NCI-H187 treated with DMSO at 0.1 percent for 48 hours (cell line): ENCODE measurements at regions not wholly inside any gene's neighbourhood (a gene's known extent, or its start where the extent isn't known, plus 50 kb on each side); places are given as distances from the start of the nearest gene placed in this dataset.
"Not testable (repeated sequence)": the region's sequence is repeated elsewhere in the genome, so short reads cannot be mapped to it uniquely, and the experiment has no call there.

Source experiments
- DNase-seq: peaks from one replicate; lab custom pipeline; 2025; lab: John Stamatoyannopoulos, UW

DNA sequence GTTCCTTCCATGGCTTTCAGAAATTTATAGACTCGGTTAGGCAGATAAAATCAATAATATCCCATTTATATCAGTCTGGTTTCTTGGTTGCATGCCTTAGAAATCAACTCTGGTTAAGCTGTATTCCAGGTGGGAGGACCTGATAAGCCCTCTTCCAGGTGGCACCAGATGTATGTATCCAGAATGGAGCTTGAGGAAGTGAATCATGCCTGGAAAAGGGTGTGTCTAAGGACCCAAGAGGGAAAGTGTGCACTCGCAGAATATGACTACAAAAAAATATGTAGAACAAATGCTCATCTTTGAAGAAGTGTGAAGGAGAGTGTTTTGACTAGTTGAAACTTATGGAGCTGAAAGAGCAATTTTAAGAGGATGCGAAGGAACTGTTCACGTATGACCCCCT is 184.5 kb upstream of the IRF2BP2 start:
- DNase-seq = not testable (repeated sequence)

DNA sequence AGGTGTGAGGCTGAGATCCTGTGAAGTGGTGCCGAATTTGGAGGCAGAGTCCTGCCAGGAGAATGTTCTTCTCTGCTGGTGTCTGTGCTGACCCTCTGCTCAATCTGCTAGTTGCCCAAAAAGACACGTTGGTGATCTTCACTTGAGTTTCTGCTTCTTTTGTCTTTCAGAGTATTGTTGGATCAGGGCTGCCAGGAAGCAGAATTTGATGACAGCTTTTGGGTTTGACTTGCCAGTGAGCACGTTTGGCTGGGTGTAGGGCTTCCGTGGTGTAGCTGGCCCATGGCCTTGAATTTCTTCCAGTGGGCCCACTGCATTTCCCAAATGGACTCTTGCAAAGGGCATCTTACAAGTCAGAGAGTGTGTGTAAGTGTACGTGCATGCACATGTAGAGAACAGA is 183.9 kb upstream of the IRF2BP2 start:
- DNase-seq = not testable (repeated sequence)

DNA sequence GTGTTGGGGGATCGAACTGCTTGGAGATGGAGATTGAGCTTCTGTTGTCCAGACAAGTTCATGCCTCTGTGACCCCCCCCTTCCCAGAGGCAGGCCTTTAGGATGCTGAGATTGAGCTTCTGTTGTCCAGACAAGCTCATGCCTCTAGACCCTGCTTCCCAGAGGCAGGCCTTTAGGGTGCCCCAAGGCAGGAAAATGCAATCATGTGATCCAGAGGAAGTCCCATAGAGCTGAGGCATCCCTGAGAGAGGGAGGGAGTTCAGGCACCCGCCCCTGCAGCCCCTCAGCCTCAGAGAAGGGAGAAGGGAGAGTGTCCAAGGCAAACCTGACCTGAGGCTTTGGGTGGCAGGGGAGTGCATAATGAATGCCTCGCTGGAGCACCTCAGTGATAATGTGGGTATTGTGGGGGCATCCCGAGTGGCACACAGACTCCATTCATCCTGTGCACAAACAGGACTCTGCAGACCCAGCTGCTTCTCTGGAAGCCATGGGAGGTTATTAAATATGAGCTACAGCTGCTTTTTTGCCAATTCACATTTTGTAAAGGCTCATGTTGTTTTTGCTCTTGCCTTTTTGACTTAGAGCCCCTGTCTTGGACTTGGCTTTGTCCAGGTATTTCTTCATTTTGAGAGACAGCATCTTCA is 182.4 kb upstream of the IRF2BP2 start:
- DNase-seq = not testable (repeated sequence)

DNA sequence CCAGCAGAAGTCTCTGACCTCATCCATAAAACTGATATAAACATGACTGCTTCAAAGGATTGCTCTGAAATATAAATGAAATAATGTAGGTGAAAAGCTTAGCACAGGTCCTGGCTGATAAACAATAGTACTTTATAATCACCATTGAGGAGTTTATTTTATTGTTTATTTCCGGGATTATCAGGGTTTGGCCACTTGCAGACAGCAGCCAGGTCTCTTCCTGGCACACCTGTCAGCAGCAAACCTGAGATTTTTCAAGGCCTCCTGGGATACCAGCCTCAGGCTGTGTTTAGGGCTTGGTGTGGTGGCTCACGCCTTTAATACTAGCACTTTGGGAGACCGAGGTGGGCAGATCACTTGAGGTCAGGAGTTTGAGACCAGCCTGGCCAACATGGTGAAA is 181.6 kb upstream of the IRF2BP2 start:
- DNase-seq = not testable (repeated sequence)

DNA sequence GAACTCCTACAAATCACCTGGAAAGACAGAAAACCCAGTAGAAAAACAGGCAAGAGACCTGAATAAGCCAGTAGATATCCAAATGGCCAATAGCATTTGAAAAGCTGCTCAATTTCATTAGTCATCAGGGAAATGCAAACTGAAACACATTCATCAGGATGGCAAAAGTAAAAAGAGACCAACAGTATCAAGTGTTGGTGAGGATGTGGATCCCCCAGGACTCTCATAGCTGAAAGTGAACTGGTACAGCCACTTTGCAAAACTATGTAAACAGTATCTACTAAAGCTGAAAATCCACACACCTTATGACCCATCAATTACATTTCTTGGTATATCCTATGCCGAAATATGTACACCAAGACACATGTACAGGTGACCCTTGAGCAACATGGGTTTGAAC is 180.4 kb upstream of the IRF2BP2 start:
- not testable (repeated sequence) for DNase-seq

DNA sequence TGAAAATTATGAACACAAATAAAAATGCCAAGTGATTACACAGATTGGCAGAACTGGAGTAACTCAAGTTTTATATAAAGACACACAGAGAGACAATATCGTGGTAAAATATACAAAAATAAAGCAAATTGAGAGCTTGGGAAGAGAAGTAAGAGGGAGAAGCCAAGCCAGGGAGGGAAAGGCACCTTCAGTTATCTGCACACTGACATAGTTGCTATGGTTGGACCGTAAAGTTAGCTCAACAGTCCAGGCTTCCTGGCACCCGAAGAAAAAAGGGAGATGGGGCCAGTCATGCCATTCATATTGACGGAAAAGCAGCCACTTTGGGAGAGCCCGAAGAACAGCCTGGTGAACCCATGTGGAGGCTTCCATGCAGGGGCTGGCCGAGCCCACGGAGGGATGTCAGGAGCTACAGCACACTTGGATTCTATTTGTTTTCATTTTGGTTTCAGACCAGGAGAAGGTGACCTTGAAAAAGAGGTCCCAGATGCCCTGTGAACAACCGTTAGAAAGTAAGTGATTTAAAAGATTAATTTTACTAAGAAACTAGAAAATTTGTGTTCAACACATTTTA is 177.1 kb upstream of the IRF2BP2 start:
- DNase-seq = not testable (repeated sequence)

DNA sequence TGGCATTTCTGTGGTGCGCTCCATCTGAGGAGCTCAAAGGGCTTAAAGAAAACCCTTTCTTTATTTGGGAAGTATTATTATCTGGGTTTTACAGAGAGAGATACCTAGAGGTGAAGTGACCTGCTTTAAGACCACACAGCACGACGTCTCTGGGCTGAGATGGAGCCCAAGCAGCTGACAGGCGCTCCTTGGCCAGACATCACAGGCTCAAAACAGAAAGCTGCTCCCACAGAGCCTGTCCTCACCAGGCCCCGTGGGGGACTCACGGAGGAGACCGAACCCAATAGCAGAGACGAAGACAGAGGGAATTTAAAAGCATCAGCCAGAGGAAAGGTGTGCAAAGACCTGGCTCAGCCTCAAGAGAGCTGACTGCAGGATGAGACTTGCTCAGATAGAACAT is 175.9 kb upstream of the IRF2BP2 start:
- not testable (repeated sequence) for DNase-seq

DNA sequence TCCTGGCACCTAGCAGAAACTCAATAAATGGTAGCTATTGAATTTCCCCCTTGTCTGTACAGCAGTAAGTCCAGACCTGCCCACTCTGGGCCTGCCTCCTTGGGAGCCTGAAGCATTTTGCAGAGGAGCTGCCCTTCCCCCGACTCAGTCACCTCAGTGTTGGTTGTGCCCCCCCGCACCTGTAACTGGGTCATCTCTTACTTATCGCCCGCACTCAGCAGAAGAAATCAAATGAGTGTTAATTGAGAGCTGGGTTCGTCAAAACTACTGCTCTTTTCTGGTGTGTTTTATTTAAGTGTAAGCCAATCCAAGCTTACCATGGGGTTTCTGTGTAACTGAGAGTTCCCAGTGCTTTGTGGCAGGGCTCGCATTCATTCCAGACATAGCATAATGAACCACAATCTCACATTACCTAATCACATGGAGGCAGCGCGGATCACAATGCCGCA is 175.5 kb upstream of the IRF2BP2 start:
- not testable (repeated sequence) for DNase-seq

DNA sequence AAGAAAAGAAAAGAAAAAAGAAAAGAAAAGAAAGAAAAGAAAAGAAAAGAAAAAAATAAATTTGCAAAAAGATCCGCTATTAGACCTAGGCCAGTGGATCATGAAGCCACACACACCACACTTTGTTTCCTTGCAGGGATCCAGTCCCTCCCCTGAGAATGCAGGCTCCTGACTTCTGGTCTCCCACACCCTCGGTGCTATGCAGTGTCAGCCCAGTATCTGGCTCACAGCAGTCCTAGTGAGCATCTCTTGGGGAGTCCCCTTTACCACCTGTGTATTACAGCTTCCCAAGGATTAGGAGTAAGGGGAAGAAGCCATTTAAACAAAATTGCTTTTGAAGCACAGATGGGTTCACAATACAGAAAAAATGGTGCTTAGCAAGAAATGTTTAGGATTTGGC is 174.1 kb upstream of the IRF2BP2 start:
- not testable (repeated sequence) for DNase-seq

DNA sequence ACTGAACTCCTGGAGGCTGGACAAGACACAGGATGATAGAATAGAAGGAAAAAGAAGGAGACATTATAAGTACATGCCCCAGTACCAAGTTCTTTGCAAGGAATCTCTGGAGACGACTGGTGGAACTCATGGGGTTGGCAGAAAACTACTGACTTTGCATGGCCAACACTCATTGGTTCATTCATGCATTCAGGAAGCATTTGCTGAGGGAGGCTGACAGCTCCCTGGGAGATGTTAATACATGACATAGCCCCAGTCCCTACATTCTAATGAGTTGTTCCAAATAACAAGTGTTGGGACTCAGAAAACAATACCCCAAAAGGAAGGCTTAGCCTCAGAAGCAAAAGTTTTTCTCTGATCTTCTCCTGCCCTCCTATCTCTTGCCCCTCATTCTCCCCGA is 172.8 kb upstream of the IRF2BP2 start:
- no peak for DNase-seq

DNA sequence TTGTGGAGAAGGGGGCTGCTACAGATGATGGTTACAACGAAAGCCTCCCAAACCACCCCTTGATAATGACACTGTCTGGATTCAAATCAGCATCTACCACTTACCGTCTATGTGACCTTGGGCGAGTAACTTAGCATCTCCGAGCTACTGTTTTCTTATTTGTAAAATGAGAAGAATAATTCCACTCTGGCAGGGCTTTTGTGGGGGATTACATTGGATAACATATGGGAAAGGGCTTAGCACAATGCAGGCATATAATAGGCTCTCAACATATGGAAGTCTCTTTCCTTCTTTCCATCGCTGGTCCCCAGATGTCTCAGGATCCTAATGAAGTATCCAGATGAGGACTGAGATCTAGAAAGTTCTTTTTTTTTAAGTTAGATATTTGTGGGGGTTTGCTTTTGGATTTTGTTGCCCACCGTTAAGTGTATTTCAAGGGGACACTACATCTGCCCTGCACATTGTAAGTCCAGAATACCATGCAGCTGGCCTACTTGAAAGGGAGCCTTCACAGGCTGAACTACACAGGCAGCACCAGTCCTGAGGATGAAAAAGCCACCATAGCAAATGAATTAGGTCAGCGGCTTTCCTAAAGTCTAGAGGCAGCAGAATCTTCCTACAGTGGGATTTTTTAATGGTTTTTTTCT is 172.2 kb upstream of the IRF2BP2 start:
- no peak for DNase-seq

DNA sequence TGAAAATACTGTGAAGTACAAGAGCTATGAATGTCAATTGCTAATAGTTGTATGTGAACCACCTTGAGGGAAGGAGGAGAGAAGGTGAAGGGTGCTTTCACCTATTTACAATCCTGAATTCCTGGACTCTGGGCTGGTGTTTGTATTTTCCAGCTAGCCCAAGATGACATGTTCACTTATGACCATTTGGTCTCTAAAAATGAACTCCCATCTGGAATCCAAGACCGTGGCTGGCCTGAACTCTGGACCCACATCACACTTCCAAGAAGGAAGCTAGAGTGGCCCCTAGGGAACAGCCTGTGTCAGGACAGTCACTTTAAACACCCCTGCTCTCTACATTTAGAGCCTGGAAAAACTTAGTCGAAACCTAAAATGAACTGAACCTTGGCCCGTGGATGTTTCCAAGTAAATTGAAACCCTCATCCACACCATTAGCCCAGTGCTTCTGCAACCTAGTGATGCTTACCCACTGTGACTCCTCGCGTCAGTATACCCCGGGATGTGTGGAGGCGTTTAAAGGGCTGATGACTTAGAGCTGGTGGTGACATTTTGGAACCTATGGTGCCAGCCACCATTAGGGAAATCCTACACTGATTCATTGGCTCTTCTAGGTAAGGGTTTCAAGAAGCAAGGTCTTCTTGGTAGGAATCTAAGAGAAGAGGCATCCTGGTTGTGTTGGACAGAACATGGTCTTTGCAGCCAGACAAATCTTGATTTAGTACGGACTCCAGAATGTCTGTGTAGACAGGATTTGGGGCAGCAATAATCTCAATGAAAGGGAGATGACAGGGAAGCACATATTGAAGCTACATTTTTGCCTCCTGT is 171.5 kb upstream of the IRF2BP2 start:
- DNase-seq = no peak

DNA sequence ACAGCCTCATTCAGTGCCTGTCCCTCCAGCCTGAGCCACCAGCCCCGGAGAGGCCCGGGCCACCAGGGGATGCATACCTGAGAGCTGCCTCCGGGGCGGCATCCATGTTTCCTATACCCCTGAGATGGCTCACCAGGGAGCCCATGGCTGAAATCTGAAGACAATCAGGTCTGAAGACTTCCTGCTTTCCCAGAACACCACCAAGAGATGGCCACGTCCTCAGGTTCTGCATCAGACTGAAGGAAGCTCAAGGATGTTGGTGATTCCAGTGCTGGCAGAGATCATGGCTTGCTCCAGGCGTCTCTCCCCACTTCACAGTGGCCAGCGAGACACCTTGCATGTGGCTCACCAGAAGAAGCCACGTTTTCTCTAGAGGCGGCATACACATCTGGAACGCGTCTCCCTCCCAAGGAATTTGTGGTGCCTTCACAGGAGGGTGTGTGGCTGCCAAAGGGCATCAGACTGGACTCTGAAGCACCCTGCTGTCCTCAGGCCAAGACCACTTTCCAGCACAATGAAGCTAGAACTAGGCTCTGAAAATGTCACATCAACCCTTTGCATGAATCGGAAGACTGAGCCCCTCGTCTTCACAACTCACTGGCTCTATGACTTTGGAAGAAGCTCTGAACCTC is 170.7 kb upstream of the IRF2BP2 start:
- DNase-seq = no peak

DNA sequence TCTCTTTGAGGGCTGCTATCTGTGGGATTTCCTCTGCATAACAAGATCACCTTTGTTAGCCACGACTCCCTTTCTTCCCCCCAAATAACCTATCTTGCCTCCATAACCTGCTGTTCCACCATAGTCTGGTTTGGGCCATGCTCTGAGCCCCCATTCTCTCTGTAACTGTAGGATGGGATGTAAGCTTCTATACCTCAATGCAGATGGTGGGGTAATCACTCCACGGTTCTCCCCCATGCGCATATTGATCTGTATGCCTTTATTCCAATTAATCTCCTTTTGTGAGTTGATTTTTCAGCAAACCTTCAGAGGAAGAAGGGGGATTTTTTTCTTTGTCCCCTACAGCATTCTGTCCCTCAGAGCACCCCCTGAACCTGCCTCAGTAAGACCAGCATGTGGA is 170.1 kb upstream of the IRF2BP2 start:
- DNase-seq = no peak

DNA sequence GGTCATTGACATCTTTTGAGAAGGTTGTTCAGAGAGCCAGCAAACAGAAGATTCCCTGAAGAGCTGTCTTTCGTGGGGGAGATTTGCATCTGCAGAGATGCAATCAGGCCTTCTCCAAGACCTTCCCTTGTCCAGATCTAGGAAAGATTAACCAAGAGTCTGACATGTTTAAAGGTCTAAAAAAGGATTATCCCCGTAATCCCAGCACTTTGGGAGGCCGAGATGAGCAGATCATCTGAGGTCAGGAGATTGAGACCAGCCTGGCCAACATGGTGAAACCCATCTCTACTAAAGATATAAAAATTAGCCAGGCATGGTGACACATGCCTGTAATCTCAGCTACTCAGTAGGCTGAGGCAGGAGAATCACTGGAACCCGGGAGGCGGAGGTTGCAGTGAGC is 169.6 kb upstream of the IRF2BP2 start:
- DNase-seq = not testable (repeated sequence)

DNA sequence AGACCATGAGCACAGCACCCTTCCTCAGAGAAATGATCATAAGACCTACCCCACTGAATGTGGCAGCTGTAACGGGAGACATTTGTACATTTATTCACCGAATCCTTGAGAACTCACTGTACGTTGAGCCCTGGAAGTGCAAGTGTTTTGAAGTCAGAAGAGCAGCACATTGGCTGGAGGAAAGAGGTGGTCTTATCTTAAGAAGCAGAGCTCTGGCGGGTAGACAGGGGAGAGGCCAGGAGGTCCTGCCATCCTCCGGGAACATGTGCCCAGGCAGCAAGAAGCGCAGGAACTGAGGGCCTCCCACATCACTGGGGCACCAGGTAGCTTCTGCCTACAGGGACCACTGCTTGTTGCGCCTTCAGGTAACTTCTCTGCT is 169.2 kb upstream of the IRF2BP2 start:
- no peak for DNase-seq

DNA sequence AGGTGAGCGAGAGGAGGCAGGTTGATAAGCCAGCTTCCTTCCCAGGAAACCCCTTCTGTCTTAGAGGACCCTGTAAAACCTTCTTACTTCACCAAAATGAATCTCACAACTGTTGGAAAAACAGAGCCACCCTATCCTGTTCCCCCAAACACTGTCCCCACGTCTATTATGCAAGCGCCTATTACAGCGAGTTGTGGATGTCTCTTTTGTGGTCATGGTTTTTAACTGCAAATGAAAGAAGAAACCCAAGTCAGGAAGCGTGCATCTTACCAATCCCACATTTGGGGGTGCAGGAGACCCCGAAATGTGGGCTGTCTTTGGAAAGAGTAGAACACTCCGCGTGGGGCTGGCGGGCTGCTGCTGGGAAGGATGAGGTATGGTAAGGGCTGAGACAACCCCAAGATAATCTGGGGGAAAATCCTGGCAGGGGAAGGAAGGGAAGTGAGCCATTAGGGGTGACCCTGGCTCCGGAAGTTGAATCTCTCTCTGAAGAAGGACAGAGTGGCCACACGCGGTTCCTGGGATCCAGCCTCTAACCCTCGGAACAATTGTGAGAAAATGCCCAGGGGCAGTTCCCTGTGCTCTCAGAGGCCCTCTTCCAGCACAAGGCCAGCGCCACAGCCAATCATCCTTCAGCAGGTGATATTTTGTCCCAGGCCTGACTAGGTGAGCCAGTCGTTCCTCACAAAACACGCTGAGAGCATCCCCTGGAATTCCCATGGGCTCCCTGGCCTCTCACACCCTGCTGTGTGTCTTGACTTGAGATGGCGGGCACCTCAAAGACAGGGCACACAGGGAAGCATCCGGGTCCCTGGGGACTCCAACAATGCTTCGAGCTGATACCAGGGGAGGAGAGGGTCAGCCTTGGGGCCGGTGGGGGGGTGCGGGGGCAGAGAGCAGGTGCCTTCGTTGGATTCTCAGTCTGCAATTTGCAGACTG is 168.5 kb upstream of the IRF2BP2 start:
- DNase-seq = no peak

DNA sequence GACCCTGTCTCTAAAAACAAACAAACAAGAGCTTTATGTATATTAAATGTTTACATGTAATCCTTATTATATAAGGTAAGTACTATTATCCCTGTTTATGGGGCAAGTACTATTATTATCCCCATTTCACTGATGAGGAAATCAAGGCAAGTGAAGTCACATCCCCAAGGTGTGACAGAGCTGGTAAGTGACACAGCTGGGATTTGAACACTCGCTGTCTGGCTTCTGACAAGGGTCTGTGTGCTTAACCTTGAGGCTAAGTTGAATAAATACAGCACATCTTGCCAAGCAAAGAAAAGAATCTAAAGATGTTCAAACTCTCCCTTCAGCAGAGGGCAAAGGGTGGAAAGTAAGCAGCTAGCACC is 167.9 kb upstream of the IRF2BP2 start:
- DNase-seq = no peak

DNA sequence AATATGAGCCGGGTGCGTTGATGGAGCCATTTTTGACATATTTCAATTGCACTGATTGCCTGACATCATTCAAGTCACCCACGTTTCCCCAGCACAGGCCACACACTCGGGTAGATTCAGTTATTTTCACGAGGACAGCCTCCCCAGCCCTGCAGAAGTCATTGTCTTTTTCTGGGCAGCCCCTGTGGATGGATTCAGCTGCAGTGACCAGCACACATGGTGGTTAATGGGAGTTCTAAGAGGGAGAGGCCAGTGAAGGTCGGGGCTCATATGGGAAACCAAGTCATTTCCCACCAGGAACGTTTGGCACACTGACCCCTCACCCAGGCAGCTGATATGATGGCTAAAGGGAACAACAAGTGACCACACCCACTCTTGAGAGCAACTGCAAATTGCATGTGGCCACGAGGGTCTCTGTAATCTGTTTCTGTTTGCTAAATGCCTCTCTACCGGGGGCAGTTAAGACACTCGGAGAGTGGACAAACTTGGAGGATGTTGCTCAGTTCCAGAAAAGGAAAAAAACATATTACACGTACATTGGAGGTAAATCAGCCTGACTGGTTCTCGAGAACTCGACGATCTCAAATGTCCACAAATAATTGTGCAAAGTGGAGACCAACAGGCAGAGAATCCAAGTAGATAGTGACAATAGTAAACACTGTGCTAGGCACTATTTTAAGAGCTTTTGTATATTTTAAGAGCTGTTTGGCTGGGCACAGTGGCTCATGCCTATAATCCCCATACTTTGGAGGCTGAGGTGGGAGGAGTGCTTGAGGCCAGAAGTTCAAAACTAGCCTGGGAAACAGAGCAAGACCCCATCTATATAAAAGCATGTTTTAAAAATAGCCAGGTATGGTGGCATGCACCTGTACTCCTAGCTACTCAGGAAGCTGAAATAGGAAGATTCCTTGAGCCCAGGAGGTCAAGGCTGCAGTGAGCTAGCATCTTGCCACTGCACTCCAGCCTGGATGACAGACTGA is 167.2 kb upstream of the IRF2BP2 start:
- no peak for DNase-seq
